DND-41 (cell line): ENCODE measurements at regions not wholly inside any gene's neighbourhood (a gene's known extent, or its start where the extent isn't known, plus 50 kb on each side); places are given as distances from the start of the nearest gene placed in this dataset.

Experiments
- CTCF ChIP-seq: IDR thresholded peaks from 2 replicates; pipeline ENCODE4 v1.5.1; 2012; ENCODE audit warnings: borderline replicate concordance, low read length, moderate library complexity, mild to moderate bottlenecking; ENCODE audit not compliant: poor library complexity, severe bottlenecking; ENCODE audit errors: extremely low read depth
- EZH2 ChIP-seq: IDR thresholded peaks from 3 replicates; pipeline ENCODE4 v1.6.1; 2012; ENCODE audit warnings: borderline replicate concordance, low read depth, mild to moderate bottlenecking, moderate library complexity, low read length, inconsistent platforms; ENCODE audit not compliant: severe bottlenecking

- no peak for TF ChIP-seq CTCF
- TF ChIP-seq EZH2: no peak
Measured at GRCh38 chrX:16488959-16489358, 161.0 kb upstream of the S100G start.
